Upper lobe of left lung (tissue), 4 donors: ENCODE measurements at regions not wholly inside any gene's neighbourhood (a gene's known extent, or its start where the extent isn't known, plus 50 kb on each side); places are given as distances from the start of the nearest gene placed in this dataset.

Experiments
- POLR2A ChIP-seq, 4 donors: fragments of 450-650 bp; IDR thresholded peaks; one replicate each; pipeline ENCODE4 v1.5.1; 2016 to 2017; ENCODE audit warnings: antibody characterized with exemption in 4 of 4, mild to moderate bottlenecking in 2 of 4
- POLR2AphosphoS5 ChIP-seq, 2 donors: sonication (generic); formaldehyde crosslinking; IDR thresholded peaks; one replicate each; pipeline ENCODE4 v1.5.1; 2017; ENCODE audit warnings: antibody characterized with exemption in 2 of 2
- TF ChIP-seq, protein P1 (sequence below), 6 experiments: fragments of 450-650 bp in 4 of 6; fragments of 200-600 bp in 2 of 6; sonication (generic) in 2 of 6; IDR thresholded peaks; one replicate each; pipeline ENCODE4 v1.5.1; 2016 to 2019; ENCODE audit warnings: antibody characterized with exemption in 6 of 6

DNA sequence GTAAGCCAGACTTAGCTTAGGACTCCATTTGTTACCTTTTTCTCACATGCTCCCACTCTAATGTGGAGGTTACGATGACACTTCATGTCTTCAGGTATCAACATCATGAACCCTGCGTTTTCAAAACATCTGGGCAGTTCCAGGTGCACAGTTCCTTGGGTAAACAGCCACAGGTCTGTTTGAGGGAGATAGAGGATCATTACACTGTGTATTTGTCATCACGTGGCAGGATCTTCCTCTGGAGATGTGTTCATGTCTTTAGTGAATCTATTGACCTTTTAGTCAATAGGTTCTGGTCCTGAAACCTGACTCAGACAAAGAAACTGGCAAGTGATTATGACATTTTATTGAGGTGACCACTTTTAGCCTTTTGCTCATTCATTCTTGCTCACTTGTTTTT is 145.5 kb downstream of the ANKRD7 start:
- TF ChIP-seq, protein P1, sequence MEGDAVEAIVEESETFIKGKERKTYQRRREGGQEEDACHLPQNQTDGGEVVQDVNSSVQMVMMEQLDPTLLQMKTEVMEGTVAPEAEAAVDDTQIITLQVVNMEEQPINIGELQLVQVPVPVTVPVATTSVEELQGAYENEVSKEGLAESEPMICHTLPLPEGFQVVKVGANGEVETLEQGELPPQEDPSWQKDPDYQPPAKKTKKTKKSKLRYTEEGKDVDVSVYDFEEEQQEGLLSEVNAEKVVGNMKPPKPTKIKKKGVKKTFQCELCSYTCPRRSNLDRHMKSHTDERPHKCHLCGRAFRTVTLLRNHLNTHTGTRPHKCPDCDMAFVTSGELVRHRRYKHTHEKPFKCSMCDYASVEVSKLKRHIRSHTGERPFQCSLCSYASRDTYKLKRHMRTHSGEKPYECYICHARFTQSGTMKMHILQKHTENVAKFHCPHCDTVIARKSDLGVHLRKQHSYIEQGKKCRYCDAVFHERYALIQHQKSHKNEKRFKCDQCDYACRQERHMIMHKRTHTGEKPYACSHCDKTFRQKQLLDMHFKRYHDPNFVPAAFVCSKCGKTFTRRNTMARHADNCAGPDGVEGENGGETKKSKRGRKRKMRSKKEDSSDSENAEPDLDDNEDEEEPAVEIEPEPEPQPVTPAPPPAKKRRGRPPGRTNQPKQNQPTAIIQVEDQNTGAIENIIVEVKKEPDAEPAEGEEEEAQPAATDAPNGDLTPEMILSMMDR (IDR thresholded peaks at IDR 0.05) = no peak
- no peak for TF ChIP-seq POLR2A (IDR thresholded peaks at IDR 0.05)
- no peak for TF ChIP-seq POLR2AphosphoS5 (IDR thresholded peaks at IDR 0.05)
